Esophagus muscularis mucosa (tissue), 4 donors: ENCODE measurements at regions not wholly inside any gene's neighbourhood (a gene's known extent, or its start where the extent isn't known, plus 50 kb on each side); places are given as distances from the start of the nearest gene placed in this dataset.
"Not testable (repeated sequence)": the region's sequence is repeated elsewhere in the genome, so short reads cannot be mapped to it uniquely, and the experiment has no call there.

Source experiments
- EP300 ChIP-seq: sonication (generic); formaldehyde crosslinking; IDR thresholded peaks from one replicate; pipeline ENCODE4 v1.6.1; 2017; ENCODE audit warnings: antibody characterized with exemption
- POLR2A ChIP-seq: fragments of 450-650 bp; IDR thresholded peaks from one replicate; pipeline ENCODE4 v1.6.1; 2017; ENCODE audit warnings: antibody characterized with exemption, moderate library complexity, mild to moderate bottlenecking, low read depth
- POLR2AphosphoS5 ChIP-seq, 2 donors: sonication (generic); formaldehyde crosslinking; IDR thresholded peaks; one replicate each; pipeline ENCODE4 v1.6.1; 2017; ENCODE audit warnings: antibody characterized with exemption in 2 of 2
- TF ChIP-seq, protein P1 (sequence below), 3 experiments: fragments of 200-600 bp in 2 of 3; fragments of 450-650 bp in 1 of 3; sonication (generic) in 2 of 3; IDR thresholded peaks; one replicate each; pipeline ENCODE4 v1.5.1; 2017 to 2019; ENCODE audit warnings: antibody characterized with exemption in 3 of 3, mild to moderate bottlenecking in 2 of 3, moderate library complexity in 1 of 3

DNA sequence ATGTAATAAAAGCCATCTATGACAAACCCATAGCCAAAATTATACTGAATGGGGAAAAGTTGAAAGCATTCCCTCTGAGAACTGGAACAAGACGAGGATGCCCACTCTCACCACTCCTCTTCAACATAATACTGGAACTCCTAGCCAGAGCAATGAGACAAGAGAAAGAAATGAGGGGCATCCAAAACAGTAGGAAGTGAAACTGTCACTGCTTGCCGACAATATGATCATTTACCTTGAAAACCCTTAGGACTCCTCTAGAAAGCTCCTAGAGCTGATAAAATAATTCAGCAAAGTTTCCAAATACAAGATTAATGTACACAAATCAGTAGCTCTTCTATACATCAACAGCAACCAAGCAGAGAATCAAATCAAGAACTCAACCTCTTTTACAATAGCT, 241.0 kb upstream of the ZEB2 start:
- TF ChIP-seq, protein P1, sequence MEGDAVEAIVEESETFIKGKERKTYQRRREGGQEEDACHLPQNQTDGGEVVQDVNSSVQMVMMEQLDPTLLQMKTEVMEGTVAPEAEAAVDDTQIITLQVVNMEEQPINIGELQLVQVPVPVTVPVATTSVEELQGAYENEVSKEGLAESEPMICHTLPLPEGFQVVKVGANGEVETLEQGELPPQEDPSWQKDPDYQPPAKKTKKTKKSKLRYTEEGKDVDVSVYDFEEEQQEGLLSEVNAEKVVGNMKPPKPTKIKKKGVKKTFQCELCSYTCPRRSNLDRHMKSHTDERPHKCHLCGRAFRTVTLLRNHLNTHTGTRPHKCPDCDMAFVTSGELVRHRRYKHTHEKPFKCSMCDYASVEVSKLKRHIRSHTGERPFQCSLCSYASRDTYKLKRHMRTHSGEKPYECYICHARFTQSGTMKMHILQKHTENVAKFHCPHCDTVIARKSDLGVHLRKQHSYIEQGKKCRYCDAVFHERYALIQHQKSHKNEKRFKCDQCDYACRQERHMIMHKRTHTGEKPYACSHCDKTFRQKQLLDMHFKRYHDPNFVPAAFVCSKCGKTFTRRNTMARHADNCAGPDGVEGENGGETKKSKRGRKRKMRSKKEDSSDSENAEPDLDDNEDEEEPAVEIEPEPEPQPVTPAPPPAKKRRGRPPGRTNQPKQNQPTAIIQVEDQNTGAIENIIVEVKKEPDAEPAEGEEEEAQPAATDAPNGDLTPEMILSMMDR (IDR thresholded peaks at IDR 0.05): not testable (repeated sequence)
- not testable (repeated sequence) for TF ChIP-seq POLR2A; POLR2AphosphoS5 (IDR thresholded peaks at IDR 0.05); EP300
